Nephron progenitor cell (in vitro differentiated cells): ENCODE measurements at regions not wholly inside any gene's neighbourhood (a gene's known extent, or its start where the extent isn't known, plus 50 kb on each side); places are given as distances from the start of the nearest gene placed in this dataset.
"Not testable (repeated sequence)": the region's sequence is repeated elsewhere in the genome, so short reads cannot be mapped to it uniquely, and the experiment has no call there.

Experiments used
- DNase-seq: peaks from one replicate; pipeline ENCODE4 v3.0.0; 2021
- H3K27ac Mint-ChIP-seq: 2 replicates; pipeline ENCODE4 v1.8.0; 2021; ENCODE audit warnings: mild to moderate bottlenecking, moderate library complexity, mixed read lengths
- H3K27me3 Mint-ChIP-seq: 2 replicates; pipeline ENCODE4 v1.8.0; 2021; ENCODE audit warnings: mild to moderate bottlenecking, low read depth, mixed read lengths; ENCODE audit not compliant: poor library complexity
- H3K36me3 Mint-ChIP-seq: 2 replicates; pipeline ENCODE4 v1.8.0; 2021; ENCODE audit warnings: low read depth, mixed read lengths
- H3K4me1 Mint-ChIP-seq: 2 replicates; pipeline ENCODE4 v1.8.0; 2021; ENCODE audit warnings: mixed read lengths
- H3K4me3 Mint-ChIP-seq: 2 replicates; pipeline ENCODE4 v1.8.0; 2021; ENCODE audit warnings: mild to moderate bottlenecking, moderate library complexity, mixed read lengths
- H3K9me3 Mint-ChIP-seq: 2 replicates; pipeline ENCODE4 v1.8.0; 2021; ENCODE audit warnings: mild to moderate bottlenecking, moderate library complexity, mixed read lengths
- CTCF ChIP-seq: fragments of 200-600 bp; sonication (generic); IDR thresholded peaks from 2 replicates; pipeline ENCODE4 v1.5.0; 2021; ENCODE audit warnings: antibody characterized with exemption

GRCh38 chr3:159751146-159751545, 237.5 kb upstream of the IL12A start:
- no peak overlapping the region for H3K27ac Mint-ChIP-seq
- H3K9me3 Mint-ChIP-seq = peaks cover 19% of the 10 kb centered on the region
- H3K4me1 Mint-ChIP-seq = no peaks in the 10 kb centered on the region
- TF ChIP-seq CTCF = no peak
- DNase-seq = no peak
- peaks cover 16% of the 10 kb centered on the region for H3K36me3 Mint-ChIP-seq
- no peak overlapping the region for H3K4me3 Mint-ChIP-seq
- H3K27me3 Mint-ChIP-seq = no peaks in the 10 kb centered on the region

- H3K27ac Mint-ChIP-seq = no peak overlapping the region
- H3K27me3 Mint-ChIP-seq = no peaks in the 10 kb centered on the region
- no peaks in the 10 kb centered on the region for H3K4me1 Mint-ChIP-seq
- H3K36me3 Mint-ChIP-seq = peaks cover 19% of the 10 kb centered on the region
- no peak for DNase-seq
- TF ChIP-seq CTCF = no peak
- H3K9me3 Mint-ChIP-seq = peaks cover 25% of the 10 kb centered on the region
- no peak overlapping the region for H3K4me3 Mint-ChIP-seq
Observed at GRCh38 chr3:159751752-159752151, 236.9 kb upstream of the IL12A start.

- not testable (repeated sequence) for H3K4me1 Mint-ChIP-seq, H3K27ac Mint-ChIP-seq, DNase-seq, H3K4me3 Mint-ChIP-seq
- Mint-ChIP-seq H3K36me3 (peaks cover 23% of the 10 kb centered on the region), H3K9me3 (peaks cover 34% of the 10 kb centered on the region), H3K27me3 (peaks cover 16% of the 10 kb centered on the region)
Observed at GRCh38 chr3:159756279-159757207, 232.1 kb upstream of the IL12A start.

DNA sequence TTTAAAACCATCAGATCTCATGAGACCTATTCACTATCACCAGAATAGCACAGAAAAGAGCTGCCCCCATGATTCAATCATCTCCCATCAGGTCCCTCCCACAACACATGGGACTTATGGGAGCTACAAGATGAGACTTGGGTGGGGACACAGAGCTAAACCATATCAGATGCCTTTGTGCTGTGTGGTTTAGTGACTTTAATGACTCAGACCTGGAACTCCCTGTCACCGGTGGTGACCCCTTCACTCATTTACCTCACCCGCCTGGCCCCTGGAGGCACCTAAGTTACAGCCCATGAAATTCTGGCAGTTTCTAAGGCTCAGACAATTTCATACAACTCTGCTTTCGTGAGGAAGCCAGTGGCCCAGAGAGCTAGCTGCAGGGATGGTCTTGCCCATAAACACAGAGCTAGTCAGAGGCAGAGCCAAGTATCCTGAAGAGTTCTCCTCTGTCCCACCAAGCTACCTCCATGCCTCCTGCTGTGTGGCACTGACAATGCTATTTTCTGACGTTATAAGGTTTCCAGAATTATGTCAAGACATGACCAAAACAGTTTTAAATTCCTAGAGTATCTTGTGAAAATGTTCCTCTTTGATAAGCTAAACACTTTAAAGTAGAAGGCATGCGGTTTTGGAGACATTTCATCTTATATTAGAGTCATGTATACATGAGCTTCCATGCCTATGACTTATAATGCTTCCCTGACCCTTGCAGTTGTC, 231.1 kb upstream of the IL12A start:
- H3K27ac Mint-ChIP-seq = no peak overlapping the region
- no peak overlapping the region for H3K4me3 Mint-ChIP-seq
- peaks cover 26% of the 10 kb centered on the region for H3K27me3 Mint-ChIP-seq
- no peak for TF ChIP-seq CTCF
- H3K4me1 Mint-ChIP-seq = peaks cover 9% of the 10 kb centered on the region
- H3K36me3 Mint-ChIP-seq = peaks cover 23% of the 10 kb centered on the region
- no peak for DNase-seq
- H3K9me3 Mint-ChIP-seq = peaks cover 34% of the 10 kb centered on the region

DNA sequence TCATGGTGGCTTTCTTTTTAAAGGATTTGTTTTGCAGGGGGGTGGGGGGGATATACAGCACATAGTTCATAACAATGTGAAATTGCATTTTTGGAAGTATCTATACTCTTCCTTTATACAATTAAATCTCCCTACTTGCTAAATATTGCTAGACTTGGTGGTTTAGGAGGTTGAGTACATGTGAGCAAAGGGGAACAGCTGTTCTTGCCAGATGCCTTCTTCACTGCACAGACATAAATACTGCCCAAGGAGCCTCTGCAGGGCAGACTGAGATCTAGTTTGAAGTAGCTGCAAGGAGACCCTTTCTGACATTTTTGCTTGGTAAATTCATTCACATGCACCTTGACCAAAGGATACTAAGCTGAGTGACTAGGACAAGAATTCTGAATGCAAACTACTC, 228.6 kb upstream of the IL12A start:
- Mint-ChIP-seq H3K36me3 (peaks cover 16% of the 10 kb centered on the region), H3K4me1 (peaks cover 18% of the 10 kb centered on the region), H3K27ac (no peak overlapping the region), H3K4me3 (no peak overlapping the region), H3K9me3 (peaks cover 26% of the 10 kb centered on the region), H3K27me3 (peaks cover 34% of the 10 kb centered on the region)
- DNase-seq = no peak
- no peak for TF ChIP-seq CTCF

- Mint-ChIP-seq H3K27ac (peak overlapping the region; percentile 49), H3K36me3 (peaks cover 7% of the 10 kb centered on the region), H3K27me3 (peaks cover 45% of the 10 kb centered on the region), H3K4me1 (peaks cover 31% of the 10 kb centered on the region), H3K4me3 (no peak overlapping the region), H3K9me3 (peaks cover 13% of the 10 kb centered on the region)
- no peak for TF ChIP-seq CTCF
- no peak for DNase-seq
Observed at GRCh38 chr3:159761369-159761768, 227.3 kb upstream of the IL12A start.
